ENCODE measurements at regions not wholly inside any gene's neighbourhood (a gene's known extent, or its start where the extent isn't known, plus 50 kb on each side); places are given as distances from the start of the nearest gene placed in this dataset.

- Histone ChIP-seq H3K9ac (ENCODE audit: low read depth, low read length) (no peak overlapping the region), H3K36me3 (ENCODE audit: insufficient read depth, low read length) (0 out of 2 replicates have a peak, but pooled peaks cover 2% of the 10 kb centered on the region), H3K4me1 (ENCODE audit: insufficient read depth, low read length) (no peaks in the 10 kb centered on the region), H3K9me3 (ENCODE audit: control insufficient read depth, insufficient read depth, low read length) (no peaks in the 10 kb centered on the region)
Observed at GRCh38 chr2:215753808-215754207, 259.5 kb downstream of the MREG start.

DNA sequence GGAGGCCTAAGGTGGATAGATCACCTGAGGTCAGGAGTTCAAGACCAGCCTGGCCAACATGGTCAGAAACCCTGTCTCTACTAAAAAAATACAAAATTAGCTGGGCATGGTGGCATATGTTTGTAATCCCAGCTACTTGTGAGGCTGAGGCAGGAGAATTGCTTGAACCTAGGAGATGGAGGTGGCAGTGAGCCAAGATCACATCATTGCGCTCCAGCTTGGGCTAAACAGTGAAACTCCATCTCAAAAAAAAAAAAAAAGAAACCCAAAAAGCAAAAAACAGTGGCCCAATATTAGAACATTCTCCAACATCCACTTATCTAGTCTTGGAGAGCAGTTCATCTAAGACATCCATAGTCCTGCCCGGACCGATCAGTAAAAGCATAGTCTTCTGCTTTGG, 260.4 kb downstream of the MREG start:
- Histone ChIP-seq H3K9ac (ENCODE audit: low read depth, low read length) (no peak overlapping the region; the same call in 1 of the 2 replicates), H3K4me1 (ENCODE audit: insufficient read depth, low read length) (no peaks in the 10 kb centered on the region), H3K9me3 (ENCODE audit: control insufficient read depth, insufficient read depth, low read length) (no peaks in the 10 kb centered on the region), H3K36me3 (ENCODE audit: insufficient read depth, low read length) (0 out of 2 replicates have a peak, but pooled peaks cover 2% of the 10 kb centered on the region)

DNA sequence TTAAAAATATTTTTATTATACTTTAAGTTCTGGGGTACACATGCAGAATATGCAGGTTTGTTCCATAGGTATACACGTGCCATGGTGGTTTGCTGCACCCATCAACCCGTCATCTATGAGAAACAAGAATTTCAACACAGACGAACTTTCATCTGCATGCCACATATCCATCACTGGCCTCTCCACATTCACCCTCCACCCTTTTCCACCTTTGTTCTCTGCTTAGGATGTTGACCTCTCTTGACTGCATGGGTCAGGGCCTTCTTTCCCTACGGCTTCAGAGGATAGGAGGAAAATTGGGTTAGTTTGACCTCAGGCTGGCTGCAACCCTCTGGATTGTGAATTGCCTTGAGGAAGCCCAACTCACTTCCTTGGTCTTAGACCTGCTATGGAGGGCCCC, 260.9 kb downstream of the MREG start:
- Histone ChIP-seq H3K36me3 (ENCODE audit: insufficient read depth, low read length) (0 out of 2 replicates have a peak, but pooled peaks cover 2% of the 10 kb centered on the region), H3K9ac (ENCODE audit: low read depth, low read length) (no peak overlapping the region), H3K9me3 (ENCODE audit: control insufficient read depth, insufficient read depth, low read length) (no peaks in the 10 kb centered on the region), H3K4me1 (ENCODE audit: insufficient read depth, low read length) (no peaks in the 10 kb centered on the region)

DNA sequence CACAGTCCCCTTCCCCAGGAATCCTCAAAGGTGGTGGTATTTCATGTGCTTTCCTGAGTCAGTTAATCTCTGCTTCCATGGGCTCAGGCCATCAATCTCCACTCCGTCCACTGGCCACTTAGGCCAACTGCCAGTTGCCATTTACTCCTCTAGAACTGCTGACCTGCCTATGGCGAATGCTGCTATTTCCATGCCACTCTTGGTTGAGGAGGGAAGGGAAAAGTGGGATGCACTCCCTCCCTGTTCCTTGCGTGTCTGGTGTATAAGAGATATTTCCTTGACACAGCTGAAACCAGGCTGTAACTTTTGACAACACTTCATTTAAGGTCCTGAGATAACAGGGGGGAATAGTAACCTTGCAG, 261.5 kb downstream of the MREG start:
- H3K9ac ChIP-seq (ENCODE audit: low read depth, low read length): no peak overlapping the region
- no peaks in the 10 kb centered on the region for H3K4me1 ChIP-seq (ENCODE audit: insufficient read depth, low read length)
- no peaks in the 10 kb centered on the region for H3K9me3 ChIP-seq (ENCODE audit: control insufficient read depth, insufficient read depth, low read length)
- H3K36me3 ChIP-seq (ENCODE audit: insufficient read depth, low read length): 0 out of 2 replicates have a peak, but pooled peaks cover 2% of the 10 kb centered on the region

- no peaks in the 10 kb centered on the region for H3K9me3 ChIP-seq (ENCODE audit: control insufficient read depth, insufficient read depth, low read length)
- no peak overlapping the region for H3K9ac ChIP-seq (ENCODE audit: low read depth, low read length)
- no peaks in the 10 kb centered on the region for H3K4me1 ChIP-seq (ENCODE audit: insufficient read depth, low read length)
- 0 out of 2 replicates have a peak, but pooled peaks cover 2% of the 10 kb centered on the region for H3K36me3 ChIP-seq (ENCODE audit: insufficient read depth, low read length)
Observed at GRCh38 chr2:215751200-215751910, 262.0 kb downstream of the MREG start.

DNA sequence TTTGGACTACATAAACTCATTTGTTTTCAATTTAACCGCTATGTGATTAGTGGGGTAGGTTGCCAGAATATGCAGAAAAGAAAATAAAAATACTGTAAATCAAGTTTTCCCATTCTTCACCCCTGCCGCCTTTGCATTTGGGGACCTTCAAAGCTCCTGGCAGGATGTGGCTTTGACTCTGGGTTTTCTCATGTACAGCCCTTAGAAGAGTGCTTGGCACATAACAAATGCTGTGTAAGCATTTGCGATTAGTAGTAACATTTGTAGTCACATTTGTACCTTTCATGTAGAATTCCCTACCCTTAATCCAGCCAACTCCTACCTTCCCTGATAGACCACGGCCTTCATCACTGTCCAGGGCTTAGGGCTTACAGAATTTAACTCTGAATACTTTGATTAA, 262.6 kb downstream of the MREG start:
- Histone ChIP-seq H3K4me1 (ENCODE audit: insufficient read depth, low read length) (no peaks in the 10 kb centered on the region), H3K36me3 (ENCODE audit: insufficient read depth, low read length) (0 out of 2 replicates have a peak, but pooled peaks cover 2% of the 10 kb centered on the region), H3K9me3 (ENCODE audit: control insufficient read depth, insufficient read depth, low read length) (no peaks in the 10 kb centered on the region)

DNA sequence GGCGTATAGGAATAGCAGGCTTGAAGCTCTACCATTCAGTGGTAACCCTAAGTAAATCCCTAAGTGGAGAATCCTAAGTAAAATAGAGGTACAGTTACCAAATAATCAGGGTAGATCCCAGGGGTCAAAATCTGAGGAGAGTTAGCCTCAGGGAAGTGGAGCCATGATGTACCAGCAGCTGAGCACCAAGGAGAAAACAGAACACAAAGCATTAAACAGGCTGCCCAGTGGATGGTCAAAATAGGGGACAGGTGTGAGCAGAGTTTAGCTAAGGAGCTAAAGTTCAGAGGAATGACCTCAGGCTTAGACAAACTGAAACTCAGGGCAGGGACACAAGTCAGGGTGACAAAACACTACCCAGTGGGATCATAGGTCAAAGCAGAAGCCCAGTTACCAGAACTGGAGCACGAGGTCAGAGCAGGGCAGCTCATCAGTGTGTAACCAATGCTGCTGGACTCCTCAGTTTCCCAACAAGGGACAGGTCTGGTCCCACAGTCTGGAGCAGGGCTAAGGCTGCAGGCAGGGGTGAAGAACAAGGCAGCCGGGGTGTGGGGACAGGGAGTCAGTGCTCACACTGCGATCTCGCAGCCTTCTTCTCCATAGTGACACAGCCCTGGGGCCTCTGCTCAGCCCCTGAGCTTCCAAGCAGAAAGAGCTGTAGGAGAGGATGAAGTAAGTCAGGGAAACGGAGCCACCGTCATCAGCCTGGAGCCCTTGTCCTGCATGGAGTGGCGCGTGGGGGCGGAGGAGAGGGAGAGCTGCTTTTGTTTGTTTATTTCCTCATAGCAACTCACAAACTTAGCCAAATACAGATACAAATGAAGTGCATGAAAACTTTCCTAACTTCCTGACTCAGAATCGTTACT, 264.0 kb downstream of the MREG start:
- no peaks in the 10 kb centered on the region for H3K4me1 ChIP-seq (ENCODE audit: insufficient read depth, low read length)
- H3K36me3 ChIP-seq (ENCODE audit: insufficient read depth, low read length): 0 out of 2 replicates have a peak, but pooled peaks cover 2% of the 10 kb centered on the region
- H3K9me3 ChIP-seq (ENCODE audit: control insufficient read depth, insufficient read depth, low read length): no peaks in the 10 kb centered on the region
- no peak overlapping the region for H3K9ac ChIP-seq (ENCODE audit: low read depth, low read length)

More for the DNA sequence above, 262.6 kb downstream of the MREG start:
- no peak overlapping the region for H3K9ac ChIP-seq (ENCODE audit: low read depth, low read length)

DNA sequence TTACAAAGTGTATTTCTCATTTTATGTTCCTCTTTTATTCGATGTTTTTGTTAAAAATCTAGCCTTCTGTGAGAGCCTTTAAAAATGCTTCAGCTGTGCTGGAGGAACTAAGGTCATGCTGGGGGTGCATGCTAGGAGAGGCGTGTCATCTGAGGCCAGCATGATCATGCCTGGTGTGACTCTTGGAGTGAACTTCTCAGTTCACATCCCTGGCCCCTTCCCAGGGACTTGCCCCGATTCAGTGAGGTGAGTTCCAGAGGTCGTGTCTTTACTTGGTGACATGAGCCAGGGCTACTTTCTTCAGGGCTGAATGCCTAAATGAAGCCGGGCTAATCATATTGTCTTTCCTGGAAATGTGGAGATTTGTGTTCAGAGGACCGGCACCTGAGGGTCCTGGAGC, 264.9 kb downstream of the MREG start:
- Histone ChIP-seq H3K36me3 (ENCODE audit: insufficient read depth, low read length) (0 out of 2 replicates have a peak, but pooled peaks cover 2% of the 10 kb centered on the region), H3K9me3 (ENCODE audit: control insufficient read depth, insufficient read depth, low read length) (no peaks in the 10 kb centered on the region), H3K4me1 (ENCODE audit: insufficient read depth, low read length) (no peaks in the 10 kb centered on the region), H3K9ac (ENCODE audit: low read depth, low read length) (no peak overlapping the region)

GRCh38 chr2:215746887-215747615, 266.3 kb downstream of the MREG start:
- H3K4me1 ChIP-seq (ENCODE audit: insufficient read depth, low read length): no peaks in the 10 kb centered on the region
- no peaks in the 10 kb centered on the region for H3K36me3 ChIP-seq (ENCODE audit: insufficient read depth, low read length)

GRCh38 chr2:215746226-215746886, 267.0 kb downstream of the MREG start:
- no peak overlapping the region for H3K9ac ChIP-seq (ENCODE audit: low read depth, low read length)
- no peaks in the 10 kb centered on the region for H3K36me3 ChIP-seq (ENCODE audit: insufficient read depth, low read length)
- H3K4me1 ChIP-seq (ENCODE audit: insufficient read depth, low read length): no peaks in the 10 kb centered on the region
- H3K9me3 ChIP-seq (ENCODE audit: control insufficient read depth, insufficient read depth, low read length): no peaks in the 10 kb centered on the region

More at GRCh38 chr2:215746887-215747615, 266.3 kb downstream of the MREG start:
- Histone ChIP-seq H3K9ac (ENCODE audit: low read depth, low read length) (no peak overlapping the region), H3K9me3 (ENCODE audit: control insufficient read depth, insufficient read depth, low read length) (no peaks in the 10 kb centered on the region)

DNA sequence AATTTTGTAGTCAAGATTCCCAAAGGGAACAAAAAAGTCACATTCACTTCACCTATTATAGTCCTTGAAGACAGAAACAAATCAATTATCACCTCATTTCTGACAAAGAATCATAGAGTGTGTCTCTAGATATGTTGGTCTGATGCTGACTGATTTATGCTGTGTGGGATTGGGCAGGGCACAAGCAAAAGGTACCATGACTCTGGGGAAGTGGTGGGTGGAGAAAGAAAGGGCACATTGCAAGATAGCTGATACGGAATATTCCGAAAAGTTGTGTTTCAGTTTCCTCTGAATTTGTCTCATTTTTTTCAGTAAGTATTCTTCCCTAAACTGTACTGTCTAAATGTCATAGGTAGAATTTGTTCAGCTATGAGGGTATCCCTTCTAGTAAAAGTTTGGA, 268.0 kb downstream of the MREG start:
- no peaks in the 10 kb centered on the region for H3K36me3 ChIP-seq (ENCODE audit: insufficient read depth, low read length)
- no peaks in the 10 kb centered on the region for H3K9me3 ChIP-seq (ENCODE audit: control insufficient read depth, insufficient read depth, low read length)
- H3K4me1 ChIP-seq (ENCODE audit: insufficient read depth, low read length): no peaks in the 10 kb centered on the region
- H3K9ac ChIP-seq (ENCODE audit: low read depth, low read length): no peak overlapping the region

GRCh38 chr2:215744514-215744913, 268.8 kb downstream of the MREG start:
- Histone ChIP-seq H3K4me1 (ENCODE audit: insufficient read depth, low read length) (no peaks in the 10 kb centered on the region), H3K9me3 (ENCODE audit: control insufficient read depth, insufficient read depth, low read length) (no peaks in the 10 kb centered on the region), H3K9ac (ENCODE audit: low read depth, low read length) (no peak overlapping the region), H3K36me3 (ENCODE audit: insufficient read depth, low read length) (no peaks in the 10 kb centered on the region)

DNA sequence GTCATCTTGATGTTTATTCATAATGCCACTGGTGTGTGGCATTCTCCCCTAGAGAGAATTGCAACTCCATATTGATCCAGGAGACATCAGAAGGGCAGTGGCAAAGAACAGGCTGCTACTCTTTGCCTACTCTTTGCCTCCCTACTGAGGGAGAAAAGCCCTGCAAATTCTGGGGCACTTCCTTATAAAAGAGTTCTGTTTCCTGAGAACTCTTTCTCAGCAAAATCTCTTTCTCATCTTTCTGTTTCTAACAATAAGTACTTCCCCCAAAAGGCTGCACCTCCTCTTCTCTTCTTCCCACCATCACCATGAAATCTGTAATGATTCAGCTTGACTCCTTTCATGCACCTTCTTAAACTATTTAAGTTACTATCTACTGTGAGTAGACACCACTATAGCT, 270.3 kb downstream of the MREG start:
- Histone ChIP-seq H3K4me1 (ENCODE audit: insufficient read depth, low read length) (no peaks in the 10 kb centered on the region), H3K9ac (ENCODE audit: low read depth, low read length) (no peak overlapping the region), H3K9me3 (ENCODE audit: control insufficient read depth, insufficient read depth, low read length) (no peaks in the 10 kb centered on the region), H3K36me3 (ENCODE audit: insufficient read depth, low read length) (no peaks in the 10 kb centered on the region)

GRCh38 chr2:215742021-215742420, 271.3 kb downstream of the MREG start:
- H3K4me1 ChIP-seq (ENCODE audit: insufficient read depth, low read length): 0 out of 2 replicates have a peak, but pooled peaks cover 2% of the 10 kb centered on the region
- no peaks in the 10 kb centered on the region for H3K9me3 ChIP-seq (ENCODE audit: control insufficient read depth, insufficient read depth, low read length)
- no peak overlapping the region for H3K9ac ChIP-seq (ENCODE audit: low read depth, low read length)
- H3K36me3 ChIP-seq (ENCODE audit: insufficient read depth, low read length): no peaks in the 10 kb centered on the region

Measured in ES-I3 (cell line).